HG02571 (cell line): ENCODE measurements at regions not wholly inside any gene's neighbourhood (a gene's known extent, or its start where the extent isn't known, plus 50 kb on each side); places are given as distances from the start of the nearest gene placed in this dataset.
A peak's percentile ranks its signal among the peaks of the same experiment; 100 is the strongest.
"Not testable (repeated sequence)": the region's sequence is repeated elsewhere in the genome, so short reads cannot be mapped to it uniquely, and the experiment has no call there.

Experiments
- ATAC-seq: cut with Tn5 transposase; IDR thresholded peaks from one replicate; pipeline ENCODE4 v1.9.1; 2021; ENCODE audit warnings: mild to moderate bottlenecking, moderate library complexity; ENCODE audit not compliant: unreplicated experiment

DNA sequence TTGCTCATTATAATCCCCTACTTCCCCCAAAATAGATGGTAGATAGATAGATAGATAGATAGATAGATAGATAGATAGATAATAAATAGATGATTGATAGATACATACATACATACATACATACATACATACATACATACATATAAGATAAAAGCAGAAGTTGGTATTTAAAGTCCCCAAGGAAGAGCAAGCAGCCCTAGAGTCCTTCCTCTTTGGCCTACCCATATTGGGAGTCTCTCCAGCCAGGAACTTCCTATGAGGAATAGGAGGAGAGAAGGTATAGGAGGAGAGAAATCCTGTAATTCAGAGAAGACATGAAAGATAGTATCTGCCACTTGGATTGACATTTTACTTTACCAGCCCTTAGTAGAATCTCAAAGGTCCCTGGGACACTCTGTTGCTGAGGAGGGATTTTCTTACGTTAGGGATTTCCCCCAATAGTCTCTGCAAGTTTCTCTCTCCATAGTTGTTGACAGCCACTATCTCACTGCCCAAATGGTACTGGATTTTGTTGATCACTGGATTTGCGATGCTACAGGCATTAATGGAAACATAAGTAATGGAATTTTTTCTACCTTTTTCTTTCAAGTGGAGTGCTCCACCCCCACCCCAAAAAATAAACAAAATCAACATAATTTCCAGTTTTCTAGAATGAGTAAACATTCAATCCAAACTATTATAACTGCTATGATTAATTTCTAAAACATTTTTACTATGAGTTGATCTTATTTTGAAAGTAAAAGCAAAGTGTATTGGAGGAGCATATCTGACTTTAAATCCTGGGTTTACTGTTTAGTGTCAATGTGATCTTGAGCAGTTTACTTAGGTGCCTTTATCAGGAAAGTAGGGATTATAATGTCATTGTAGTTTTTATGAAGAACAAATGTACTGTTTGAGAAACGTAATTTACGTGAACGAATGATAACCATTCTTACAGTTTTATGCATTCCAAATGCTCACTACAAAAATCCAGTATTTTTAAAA is 93.2 kb upstream of the TNFSF4 start:
- no peak for ATAC-seq

DNA sequence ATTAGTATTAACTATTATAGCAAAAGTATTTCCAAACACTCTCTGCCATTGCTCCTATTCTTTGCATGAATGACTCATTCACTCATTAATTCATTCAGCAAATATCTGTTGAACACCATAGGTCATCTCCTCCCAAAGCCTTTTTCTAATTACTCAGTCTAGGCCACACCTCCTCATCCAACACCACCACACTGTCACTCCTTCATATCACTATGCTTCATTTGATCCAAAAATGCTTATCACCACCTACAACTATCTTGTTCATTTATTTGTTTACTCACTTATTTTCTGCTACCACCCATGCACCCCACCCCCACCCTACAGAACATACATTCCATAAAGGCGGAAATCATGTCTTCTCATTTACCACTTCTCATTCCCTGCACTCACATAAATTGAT is 94.4 kb upstream of the TNFSF4 start:
- no peak for ATAC-seq

DNA sequence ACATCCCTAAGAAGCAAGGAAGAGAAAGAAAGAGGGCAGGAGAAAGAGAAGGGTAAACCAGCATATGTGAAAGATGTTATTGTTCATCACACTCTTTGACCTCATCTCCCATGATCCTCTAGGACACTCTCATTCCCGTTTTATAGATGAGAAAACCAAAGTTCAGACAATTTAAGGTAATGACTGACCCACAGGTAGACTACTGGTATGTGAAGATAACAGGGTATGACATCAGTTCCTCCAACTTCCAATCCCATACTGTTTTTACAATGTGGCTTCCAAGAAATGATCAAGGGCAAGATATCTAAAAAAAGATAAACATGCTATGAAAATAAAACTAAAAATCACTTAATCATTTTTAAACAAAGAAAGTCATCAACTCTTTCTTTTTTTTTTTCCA is 95.2 kb upstream of the TNFSF4 start:
- ATAC-seq = no peak

DNA sequence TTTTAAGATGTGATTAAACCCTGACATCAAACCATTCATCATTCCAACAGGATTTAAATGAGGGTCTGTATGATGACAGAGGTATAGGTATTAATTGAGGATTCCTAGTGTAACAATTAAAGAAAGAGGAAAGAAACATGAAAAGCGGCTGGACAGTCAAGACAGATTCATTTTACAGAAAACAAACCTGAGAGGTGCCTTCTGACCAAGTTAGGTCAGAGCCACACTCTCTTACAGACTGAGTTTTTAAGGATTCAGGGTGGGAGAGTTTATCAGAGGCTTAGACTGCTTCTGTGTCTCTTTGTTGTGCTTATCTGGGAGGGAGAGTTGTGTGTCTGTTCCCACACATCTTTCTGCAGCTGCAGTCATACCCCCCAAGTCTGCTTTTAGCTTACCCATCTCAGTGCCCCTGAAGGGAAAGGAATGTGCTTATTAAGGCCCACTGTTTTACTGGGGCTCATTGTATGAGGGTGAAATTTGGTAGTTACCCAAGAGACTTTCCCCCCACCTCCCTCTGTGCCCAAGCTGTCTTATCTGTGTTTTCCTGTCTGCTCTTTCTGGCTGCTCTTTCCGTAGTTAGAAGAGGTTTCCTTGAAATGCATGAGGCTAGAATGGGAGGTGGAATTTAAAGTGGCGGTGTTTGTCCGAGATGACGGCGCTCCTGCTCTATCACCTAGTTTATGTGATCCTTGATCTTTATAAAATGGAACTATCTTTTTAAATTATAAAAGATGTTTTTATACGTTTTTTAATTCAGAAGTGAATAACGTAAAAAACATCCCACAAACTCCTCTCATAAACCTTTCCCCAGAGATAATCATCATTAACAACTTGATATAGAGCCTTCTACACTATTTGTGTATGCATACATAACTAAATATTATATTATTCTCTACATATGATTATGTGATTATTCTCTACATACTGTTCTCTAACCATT is 96.0 kb upstream of the TNFSF4 start:
- no peak for ATAC-seq

DNA sequence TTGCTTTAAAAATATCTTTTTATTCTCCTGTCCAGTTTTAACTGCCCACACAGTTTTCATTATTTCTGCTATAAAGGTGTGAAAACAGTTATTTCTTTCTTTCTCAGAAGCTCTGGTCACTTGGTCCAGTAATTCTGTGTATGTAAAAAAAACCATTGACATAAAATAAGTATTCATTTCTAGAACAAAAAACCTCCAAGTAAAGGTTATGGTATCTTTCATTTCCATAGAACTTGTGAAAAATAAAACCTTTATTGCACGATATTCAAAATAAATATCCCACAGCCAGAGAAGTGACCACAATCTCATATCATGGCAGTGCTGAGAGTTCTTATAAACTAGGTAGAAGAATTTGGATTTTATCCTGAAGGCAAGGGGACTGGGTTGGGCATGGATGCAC is 96.9 kb upstream of the TNFSF4 start:
- no peak for ATAC-seq

DNA sequence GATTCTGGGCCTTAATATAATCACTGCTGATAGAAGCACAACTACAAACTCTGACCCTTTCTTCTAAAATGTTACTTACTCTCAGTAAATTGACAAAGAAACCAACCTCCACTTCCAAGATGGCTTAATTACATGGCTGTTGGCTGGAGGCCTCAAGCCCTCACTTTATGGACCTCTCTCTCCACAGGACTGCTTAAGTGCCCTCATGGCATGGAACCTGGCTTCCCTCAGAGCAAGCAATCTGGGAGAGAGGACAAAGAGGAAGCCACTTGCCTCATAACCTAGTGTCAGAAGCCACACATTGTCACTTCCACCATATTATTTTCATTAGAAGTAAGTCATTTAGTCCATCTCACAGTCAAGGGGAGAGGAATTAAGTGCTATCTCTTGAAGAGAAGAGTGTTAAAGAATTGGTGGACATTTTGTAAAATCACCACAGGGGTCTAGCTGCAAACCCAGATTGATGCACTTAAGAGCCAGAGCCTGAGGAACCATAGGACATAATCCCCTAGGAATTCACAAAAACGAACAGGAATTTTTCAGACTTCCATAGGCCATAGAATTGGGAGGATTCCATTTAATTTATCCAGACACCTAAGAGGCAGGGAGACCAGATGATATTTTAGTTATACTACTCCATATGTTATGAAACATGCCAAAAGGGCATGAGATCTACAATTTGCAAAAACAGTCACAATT is 97.5 kb upstream of the TNFSF4 start:
- no peak for ATAC-seq

DNA sequence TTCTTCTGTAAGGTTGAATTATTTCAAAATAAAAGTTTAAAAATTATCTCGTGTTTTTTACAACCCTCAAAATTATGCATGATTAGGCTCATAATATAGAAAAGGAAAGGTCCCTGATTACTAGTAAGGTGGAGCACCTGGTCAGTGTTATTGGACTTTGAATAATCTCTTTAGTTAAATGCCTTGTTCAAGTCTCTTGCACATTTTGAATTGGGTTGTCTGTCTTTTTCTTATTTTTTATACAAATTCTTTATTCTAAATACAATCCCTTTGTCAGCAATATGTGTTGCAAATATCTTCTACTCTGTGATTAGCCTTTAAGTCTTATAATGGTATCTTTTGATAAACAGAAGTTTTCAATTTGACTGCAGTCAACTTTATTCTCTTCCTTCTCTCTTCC is 100.7 kb upstream of the TNFSF4 start:
- no peak for ATAC-seq

DNA sequence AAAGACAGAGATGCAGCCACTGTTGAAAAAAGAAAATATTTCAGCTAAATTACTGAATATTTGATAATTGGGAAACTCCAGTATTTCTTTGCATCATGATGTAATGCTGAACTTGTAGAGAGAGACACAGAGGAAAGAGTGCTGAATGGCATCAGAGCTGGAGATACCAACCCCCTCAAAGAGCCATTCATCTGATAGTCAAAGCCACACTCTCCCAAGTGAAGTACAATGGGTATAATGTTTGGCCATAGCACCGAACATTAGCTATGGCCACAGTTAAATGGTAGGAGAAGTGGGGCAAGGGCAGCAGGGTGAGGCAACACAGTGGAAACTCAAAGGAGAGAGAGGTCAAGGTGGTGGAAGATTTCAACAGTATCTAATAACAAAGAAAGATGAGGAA is 107.5 kb upstream of the TNFSF4 start:
- ATAC-seq = no peak

DNA sequence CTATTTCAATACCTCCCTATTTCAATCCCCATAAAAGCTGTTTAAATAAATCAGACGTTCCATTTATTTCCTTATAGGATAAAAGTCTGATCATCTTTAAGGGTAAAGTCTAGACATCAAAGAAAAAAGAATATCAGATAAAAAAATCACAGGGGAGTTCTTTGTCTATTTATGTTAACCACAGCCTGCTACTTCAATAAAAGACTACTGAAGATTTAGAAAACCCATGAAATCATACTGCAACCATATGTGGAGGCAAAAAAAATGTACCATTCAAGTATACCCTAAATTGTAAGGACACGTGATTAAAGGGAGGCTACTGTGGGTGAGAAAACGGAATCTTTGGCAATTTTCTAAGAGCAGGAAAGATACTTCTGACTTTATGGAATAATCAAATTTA is 108.2 kb upstream of the TNFSF4 start:
- no peak for ATAC-seq

DNA sequence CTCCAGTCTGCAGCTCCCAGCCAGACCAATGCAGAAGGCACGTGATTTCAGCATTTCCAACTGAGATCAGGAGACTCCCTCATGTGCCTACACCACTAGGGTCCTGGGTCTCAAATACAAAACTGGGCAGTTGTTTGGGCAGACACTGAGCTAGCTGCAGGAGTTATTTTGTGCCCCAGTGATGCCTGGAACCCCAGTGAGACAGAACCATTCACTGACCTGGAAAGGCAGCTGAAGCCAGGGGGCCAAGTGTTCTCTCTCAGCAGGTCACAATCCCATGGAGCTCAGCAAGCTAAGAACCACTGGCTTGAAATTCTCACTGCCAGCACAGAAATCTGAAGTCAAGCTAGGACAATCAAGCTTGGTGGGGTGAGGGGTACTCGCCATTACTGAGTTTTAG is 111.7 kb upstream of the TNFSF4 start:
- no peak for ATAC-seq

DNA sequence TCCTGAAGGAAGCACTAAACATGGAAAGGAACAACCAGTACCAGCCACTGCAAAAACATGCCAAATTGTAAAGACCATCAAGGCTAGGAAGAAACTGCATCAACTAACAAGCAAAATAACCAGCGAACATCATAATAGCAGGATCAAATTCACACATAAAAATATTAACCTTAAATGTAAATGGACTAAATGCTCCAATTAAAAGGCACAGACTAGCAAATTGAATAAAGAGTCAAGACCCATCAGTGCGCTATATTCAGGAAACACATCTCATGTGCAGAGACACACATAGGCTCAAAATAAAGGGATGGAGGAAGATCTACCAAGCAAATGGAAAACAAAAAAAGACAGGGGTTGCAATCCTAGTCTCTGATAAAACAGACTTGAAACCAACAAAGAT is 117.2 kb upstream of the TNFSF4 start:
- ATAC-seq = not testable (repeated sequence)

DNA sequence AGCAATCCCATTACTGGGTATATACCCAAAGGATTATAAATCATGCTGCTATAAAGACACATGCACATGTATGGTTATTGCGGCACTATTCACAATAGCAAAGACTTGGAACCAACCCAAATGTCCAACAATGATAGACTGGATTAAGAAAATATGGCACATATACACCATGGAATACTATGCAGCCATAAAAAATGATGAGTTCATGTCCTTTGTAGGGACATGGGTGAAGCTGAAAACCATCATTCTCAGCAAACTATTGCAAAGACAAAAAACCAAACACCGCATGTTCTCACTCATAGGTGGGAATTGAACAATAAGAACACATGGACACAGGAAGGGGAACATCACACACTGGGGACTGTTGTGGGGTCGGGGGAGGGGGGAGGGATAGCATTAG is 120.9 kb upstream of the TNFSF4 start:
- ATAC-seq = not testable (repeated sequence)

DNA sequence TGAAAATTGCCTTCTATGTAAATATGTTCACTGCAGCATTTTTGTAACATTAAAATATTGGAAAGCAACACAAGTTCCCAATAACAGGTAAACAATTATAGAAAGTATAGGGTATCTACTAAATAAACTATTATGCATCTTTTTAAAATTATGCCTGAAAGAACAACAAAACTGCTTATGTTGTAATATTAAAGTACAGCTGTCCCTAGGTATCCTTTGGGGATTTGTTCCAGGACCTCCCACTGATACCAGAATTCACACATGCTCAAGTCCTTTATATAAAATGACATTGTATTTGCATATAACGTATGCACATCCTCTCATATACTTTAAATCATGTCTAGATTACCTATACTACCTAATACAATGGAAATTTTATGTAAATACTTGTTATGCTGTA is 121.8 kb upstream of the TNFSF4 start:
- ATAC-seq = no peak

DNA sequence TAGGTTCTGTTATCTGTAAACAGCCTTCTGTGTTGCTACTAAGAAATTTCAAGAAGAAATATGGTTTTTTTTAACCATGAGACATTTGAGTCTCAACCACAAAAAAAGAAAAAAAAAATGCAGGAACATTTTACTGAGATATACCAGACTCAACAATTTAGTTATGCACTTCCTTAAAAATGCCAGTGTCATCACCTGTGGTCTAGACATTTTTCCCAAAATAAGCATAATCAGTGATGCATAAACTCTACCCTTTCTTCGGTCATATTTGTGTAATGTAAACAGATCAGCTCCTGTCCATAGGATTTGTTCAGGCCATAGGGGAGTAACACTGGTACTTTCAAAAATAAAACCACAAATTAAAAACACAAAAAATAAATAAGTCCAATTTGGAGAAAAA is 122.6 kb upstream of the TNFSF4 start:
- no peak for ATAC-seq

DNA sequence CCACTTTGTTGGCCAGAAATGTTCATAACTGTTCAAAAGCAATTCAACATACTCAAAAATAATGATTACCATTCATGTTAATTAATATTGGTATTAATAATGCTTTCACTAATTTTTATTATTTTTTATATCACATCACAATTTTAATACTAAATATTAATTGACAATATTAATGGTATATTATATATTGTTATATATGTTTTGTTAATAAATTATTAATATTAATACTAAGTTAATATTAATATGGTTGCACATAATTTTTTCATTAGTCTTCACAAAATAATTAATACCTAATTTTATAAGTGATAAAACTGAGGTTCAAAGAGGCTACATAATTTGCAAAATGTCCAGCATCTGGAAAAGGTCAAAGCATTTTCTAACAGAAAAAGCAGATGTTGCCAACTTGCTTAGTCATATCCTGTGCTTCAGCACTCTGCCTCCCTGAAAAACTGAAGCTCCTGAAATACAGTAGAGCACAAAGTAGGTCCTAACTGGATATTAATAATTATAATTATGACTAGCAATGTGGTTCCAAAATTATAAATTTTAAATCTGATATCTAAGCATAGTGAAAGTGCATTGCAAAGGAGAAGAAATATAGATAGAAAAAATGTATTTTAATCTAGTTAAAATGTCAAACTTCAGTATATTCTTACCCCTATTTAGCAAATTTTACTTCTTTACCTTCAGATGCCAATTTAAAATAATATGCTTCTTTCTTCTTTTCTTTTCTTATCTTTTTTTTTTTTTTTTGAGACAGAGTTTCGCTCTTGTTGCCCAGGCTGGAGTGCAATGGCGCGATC is 123.2 kb upstream of the TNFSF4 start:
- ATAC-seq = no peak

DNA sequence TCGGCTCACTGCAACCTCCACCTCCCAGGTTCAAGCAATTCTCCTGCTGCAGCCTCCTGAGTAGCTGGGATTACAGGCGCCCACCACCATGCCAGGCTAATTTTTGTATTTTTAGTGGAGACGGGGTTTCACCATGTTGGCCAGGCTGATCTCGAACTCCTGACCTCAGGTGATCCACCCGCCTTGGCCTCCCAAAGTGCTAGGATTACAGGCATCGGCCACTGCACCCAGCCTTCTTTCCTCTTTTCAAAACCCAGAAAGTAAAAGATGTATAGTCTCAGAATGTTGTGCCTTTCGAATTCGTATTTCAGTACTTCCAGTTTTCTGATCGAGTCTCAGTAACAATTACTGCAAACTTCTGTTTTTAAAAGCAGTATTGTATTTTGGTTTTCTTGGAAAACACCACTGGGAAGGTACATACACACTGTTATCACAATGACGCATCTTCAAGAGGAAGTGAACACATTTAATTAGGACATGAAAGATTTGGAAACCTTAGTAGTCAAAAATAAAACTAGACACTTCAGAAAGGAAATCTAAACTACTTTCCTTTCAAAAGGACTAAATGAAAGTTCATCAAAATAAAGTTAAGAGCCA is 123.9 kb upstream of the TNFSF4 start:
- not testable (repeated sequence) for ATAC-seq

DNA sequence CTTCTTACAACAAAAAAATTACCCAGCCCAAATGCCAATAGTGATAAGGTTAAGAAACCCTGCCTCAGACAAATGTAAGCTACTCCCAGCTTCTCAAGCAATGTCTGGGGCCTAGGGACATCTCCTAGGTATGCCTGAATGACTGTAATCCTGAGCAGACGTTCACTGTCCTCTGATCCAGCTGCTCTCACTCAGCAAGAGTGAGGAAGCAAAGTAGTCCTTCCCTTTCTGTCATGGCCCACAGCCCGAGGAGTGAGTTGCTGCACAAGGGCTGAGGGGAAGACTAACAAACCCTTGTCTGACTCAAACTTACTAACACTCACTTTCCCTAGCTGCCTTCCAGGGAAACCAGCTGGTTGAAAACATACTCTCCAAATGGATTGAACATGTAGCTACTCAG is 124.9 kb upstream of the TNFSF4 start:
- no peak for ATAC-seq

DNA sequence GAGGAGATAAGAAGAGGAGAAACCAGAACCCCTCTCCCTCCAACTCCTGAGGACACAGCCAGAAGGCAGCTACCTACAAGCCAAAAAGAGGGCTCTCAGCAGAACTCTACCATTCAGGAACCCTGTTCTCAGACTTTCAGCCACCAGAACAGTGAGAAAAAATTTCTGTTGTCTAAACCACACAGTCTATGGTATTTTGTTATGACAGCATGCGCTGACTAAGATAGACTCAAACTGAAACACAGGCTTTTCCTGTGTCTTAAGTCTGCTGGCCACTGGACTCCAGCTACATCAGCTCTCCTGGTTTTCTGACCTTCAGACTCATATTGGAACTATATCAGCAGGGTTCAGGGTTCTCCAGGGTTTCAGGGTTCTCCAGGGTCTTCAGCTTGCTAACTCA is 126.5 kb upstream of the TNFSF4 start:
- ATAC-seq = peak; percentile 67

DNA sequence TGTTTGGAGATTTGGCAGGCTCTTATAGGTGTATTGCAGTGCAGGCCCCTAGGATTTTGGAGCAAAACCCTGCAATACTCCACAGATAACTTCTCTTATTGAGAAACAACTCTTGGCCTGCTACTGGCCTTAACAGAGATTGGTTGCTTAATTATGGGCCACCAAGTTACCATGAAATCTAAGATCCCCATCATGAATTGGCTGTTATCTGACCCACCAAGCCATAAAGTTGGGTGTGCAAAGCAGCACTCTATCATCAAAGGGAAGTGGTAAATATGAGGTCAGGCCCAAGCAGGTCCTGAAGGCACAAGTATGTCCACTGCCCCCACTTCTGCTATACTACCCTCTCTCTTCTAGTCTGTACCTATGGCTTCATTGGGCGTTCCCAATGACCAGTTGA is 130.0 kb upstream of the TNFSF4 start:
- no peak for ATAC-seq

DNA sequence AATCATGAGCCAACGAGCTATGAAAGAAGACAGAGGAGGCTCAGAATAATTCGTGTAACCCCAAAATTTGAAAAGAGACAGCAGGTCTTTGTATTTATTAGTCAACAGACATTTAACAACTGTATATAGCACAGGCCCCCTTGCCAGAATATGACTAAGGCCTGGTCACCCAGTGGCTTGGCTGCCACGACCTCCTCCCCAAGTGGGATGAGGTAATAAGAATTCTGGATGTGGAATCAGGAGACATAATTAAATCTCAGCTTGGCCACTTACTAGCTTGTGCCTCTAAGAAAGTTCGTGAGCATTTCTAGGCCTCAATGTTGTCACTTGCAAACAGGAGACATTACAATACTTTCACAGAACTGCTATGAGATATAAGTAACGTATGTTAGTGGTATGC is 134.2 kb upstream of the TNFSF4 start:
- ATAC-seq = no peak
